M059J (cell line): ENCODE measurements at regions not wholly inside any gene's neighbourhood (a gene's known extent, or its start where the extent isn't known, plus 50 kb on each side); places are given as distances from the start of the nearest gene placed in this dataset.
"Not testable (repeated sequence)": the region's sequence is repeated elsewhere in the genome, so short reads cannot be mapped to it uniquely, and the experiment has no call there.

ENCODE experiments used
- DNase-seq: peaks from one replicate; pipeline ENCODE4 v3.0.0-alpha.2; 2012; ENCODE audit warnings: low read depth

- DNase-seq: no peak
Measured at GRCh38 chr3:151553888-151554287, 93.0 kb upstream of the IGSF10 start.

- no peak for DNase-seq
Measured at GRCh38 chr3:151552589-151552988, 91.7 kb upstream of the IGSF10 start.

GRCh38 chr3:151550642-151551041, 89.8 kb upstream of the IGSF10 start:
- no peak for DNase-seq

- DNase-seq: no peak
Measured at GRCh38 chr3:151550025-151550618, 89.3 kb upstream of the IGSF10 start.

- no peak for DNase-seq
Measured at GRCh38 chr3:151548195-151548594, 87.3 kb upstream of the IGSF10 start.

- DNase-seq: peak; percentile 11
Measured at GRCh38 chr3:151544164-151544548, 83.3 kb upstream of the IGSF10 start.

GRCh38 chr3:151541178-151541577, 80.3 kb upstream of the IGSF10 start:
- DNase-seq: no peak

- DNase-seq: no peak
Measured at GRCh38 chr3:151539599-151539998, 78.7 kb upstream of the IGSF10 start.

GRCh38 chr3:151538456-151539393, 77.9 kb upstream of the IGSF10 start:
- DNase-seq: peak; percentile 9

GRCh38 chr3:151537726-151538125, 76.9 kb upstream of the IGSF10 start:
- DNase-seq: peak; percentile 56

- DNase-seq: no peak
Measured at GRCh38 chr3:151526757-151527156, 65.9 kb upstream of the IGSF10 start.

GRCh38 chr3:151520105-151520504, 59.2 kb upstream of the IGSF10 start:
- no peak for DNase-seq

GRCh38 chr3:151511433-151511832, 50.6 kb upstream of the IGSF10 start:
- DNase-seq: not testable (repeated sequence)
